GM18508 (cell line): ENCODE measurements at regions not wholly inside any gene's neighbourhood (a gene's known extent, or its start where the extent isn't known, plus 50 kb on each side); places are given as distances from the start of the nearest gene placed in this dataset.

Experiments used
- ATAC-seq: cut with Tn5 transposase; IDR thresholded peaks from one replicate; pipeline ENCODE4 v1.9.1; 2021; ENCODE audit warnings: moderate number of reproducible peaks; ENCODE audit not compliant: insufficient read depth, unreplicated experiment

- no peak for ATAC-seq
Measured at GRCh38 chr2:79368116-79368630, 144.7 kb upstream of the CTNNA2 start.

DNA sequence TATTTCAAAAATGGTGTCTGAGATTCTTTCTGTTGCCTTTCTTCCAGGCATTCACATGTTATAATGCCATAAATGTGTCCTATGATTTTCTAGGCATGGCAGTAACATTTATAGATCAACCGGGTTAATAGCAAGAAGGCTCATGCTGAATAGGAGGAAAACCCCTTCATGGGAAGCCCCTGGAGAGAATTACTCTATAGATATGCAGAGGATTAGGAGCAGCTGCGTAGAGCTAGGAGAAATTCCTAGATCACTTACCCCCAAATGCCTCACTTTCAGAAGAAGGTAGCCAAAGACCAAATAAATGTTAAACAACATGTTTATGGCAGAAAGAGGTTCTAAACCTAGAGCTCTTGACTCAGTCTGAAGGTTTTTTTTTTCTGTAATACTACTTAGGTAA is 153.4 kb upstream of the CTNNA2 start:
- no peak for ATAC-seq

GRCh38 chr2:79355569-79355968 is 157.3 kb upstream of the CTNNA2 start:
- no peak for ATAC-seq

GRCh38 chr2:79327460-79327859 is 167.9 kb upstream of the REG3A start:
- no peak for ATAC-seq

DNA sequence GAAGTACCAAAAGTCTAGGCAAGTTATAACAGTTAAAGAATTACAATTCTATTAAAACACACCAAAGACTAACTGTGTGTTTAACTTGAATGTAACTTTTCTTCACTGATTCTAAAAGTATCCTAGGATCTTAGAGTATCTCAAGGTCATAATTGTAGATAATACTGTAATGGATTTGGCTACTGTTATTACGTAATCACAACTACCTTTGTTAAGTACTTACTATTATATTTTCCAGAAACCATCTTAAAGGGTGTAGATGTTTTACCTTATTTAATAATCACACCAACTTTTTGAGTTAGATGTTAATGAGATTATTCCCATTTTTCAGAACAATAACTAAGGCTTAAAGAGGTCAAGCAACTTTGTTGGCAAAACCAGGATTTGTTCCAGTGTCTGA is 161.3 kb upstream of the REG3A start:
- no peak for ATAC-seq

DNA sequence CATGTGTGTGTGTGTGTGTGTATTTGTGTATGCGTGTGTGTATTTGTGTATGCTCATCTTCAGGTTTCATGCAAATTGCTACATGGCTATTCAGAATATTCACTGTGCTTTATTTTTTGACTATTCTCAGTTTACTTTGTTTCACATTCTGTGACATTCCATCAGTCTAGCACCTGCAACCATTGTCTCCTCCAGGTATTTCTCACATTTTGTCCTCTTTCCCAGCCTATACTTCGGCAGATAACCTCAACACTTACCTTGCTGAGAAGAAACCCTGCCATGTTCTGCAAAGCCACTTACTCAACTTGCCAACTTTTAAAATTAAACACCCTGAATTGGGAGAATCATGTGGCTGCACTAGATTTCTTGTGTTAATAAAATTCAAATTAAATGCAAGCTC is 135.4 kb upstream of the REG3A start:
- no peak for ATAC-seq

GRCh38 chr2:79292958-79293315 is 133.4 kb upstream of the REG3A start:
- no peak for ATAC-seq

DNA sequence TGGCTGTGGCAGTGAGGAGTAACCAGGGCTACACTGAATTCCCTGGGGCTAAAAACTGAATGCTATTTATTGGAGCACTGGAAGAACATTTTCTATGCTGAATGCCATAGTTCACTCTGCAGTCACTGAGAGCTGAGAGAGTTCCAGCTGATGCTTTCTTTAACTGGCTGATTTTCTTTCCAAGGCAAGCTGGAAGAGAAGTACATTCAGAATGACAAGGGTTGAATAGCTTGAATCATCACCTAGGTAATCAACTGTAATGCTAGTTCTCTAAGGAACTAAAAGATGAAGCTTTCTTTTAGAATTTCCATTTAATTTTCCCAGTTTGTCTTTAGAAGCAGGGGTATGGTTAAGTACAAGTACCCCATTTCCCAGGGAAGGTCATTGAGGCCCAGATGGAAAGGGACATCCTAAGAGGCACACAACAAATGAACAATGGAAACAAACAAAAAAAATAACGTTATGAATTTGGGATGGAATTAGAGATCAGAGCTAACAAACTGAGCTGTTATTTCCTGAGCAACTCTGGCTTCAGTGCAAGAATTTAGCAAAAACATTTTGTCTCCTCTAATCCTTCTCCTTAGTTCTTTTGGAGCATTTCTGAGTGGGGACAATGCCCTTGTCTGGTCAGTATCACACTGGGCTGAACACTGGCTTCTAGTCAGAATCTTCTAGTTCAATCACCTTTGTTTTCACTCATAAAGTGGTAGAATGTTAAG is 132.8 kb upstream of the REG3A start:
- no peak for ATAC-seq

DNA sequence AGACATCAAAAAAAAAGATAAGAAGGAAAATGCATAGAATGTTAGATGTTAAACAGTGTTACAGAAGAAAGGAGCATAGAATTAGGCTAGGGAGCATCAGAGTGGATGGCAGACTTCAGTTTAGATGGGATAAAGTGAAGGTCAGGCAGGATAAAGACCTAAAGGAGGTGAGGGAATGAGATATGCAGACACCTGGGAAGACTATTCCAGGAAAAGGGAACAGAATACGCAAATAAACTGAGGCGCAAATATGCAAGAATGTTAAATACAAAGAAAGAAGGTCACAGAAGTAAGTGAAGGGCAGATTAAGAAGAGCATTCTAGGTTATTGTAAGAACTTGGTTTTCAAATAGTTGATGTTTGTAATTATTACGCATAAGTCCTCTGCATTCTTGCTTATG is 116.3 kb upstream of the REG3A start:
- no peak for ATAC-seq

- ATAC-seq, result no peak
Measured at GRCh38 chr2:79275197-79275596, 115.6 kb upstream of the REG3A start.

DNA sequence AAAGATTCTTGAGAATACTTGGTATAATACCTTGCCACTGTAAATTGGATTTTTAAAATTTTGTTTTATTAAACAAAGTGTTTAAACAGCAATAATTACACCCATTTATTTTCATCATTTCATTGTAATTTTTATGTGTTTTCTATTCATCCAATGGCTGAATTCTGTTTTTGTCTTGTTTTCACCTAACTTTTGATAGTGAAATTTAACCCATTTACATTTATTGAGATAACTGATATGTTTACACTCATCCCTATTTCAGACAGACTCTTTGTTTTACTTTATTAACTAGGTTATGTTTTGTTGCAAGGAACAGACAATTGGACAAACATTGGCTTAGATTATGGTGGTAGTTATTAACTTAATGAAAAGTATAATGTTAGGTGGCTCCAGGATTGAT is 113.1 kb upstream of the REG3A start:
- no peak for ATAC-seq

GRCh38 chr2:79271456-79271855 is 111.9 kb upstream of the REG3A start:
- no peak for ATAC-seq

- ATAC-seq, result no peak
Measured at GRCh38 chr2:79260848-79261247, 101.3 kb upstream of the REG3A start.

DNA sequence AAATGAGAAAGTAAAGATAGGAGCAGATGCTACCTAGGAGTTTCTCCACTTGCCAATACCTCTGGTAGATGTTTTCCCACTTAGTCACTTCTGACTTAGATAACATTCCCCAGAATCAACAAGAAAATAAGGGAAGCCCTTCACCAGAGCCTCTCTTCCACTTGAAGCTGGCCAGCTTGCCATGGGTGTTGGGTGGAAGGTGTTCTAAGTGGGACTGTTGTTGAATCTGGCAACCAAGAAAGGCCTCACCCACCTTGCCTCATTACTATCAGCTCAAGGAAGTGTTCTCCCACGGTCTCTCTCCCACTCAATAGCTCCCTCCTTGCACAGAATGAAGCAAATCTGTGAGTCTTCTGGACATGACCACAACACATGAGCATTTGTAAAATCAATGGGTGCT is 100.4 kb upstream of the REG3A start:
- no peak for ATAC-seq

DNA sequence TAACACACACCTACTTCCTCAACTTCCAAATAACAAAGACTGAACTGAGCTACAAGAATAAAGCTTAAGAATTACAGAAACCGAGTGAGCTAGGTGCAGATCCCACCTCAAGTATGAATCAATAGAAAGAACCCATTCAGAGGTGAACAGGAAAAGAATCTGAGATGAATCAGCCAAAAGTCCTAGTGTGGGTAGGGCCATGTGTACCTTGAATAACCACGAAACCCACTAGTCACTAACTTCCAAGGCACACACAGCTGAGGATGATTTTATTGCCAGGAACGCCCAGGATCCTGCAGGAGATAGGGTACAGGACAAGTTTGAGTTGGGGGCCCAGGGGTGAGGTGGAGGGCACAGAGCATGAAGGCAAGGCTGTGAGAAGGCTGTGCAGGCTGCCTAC is 99.7 kb upstream of the REG3A start:
- no peak for ATAC-seq

- ATAC-seq, result no peak
Measured at GRCh38 chr2:79253243-79253774, 93.8 kb upstream of the REG3A start.

DNA sequence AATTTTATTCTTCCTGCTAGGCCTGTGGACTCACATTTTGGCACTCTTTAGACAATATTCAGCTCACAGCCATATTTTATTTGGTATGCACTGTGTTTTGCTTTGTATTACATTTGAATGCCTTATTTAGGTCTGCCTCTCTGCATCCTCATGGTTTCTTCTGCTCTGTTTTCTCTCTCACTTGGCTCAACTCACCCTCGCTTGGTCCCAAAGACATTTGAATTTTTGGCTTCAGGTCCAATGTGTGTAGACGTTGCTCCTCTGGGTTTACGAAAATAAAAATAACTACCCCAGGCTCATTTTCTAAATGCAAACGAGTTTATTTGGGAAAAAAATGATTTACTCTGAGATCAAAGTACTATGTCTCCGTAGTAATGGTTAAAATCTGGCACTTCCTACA is 91.1 kb upstream of the REG3A start:
- ATAC-seq, result no peak

GRCh38 chr2:79248776-79249175 is 89.2 kb upstream of the REG3A start:
- ATAC-seq, result no peak

GRCh38 chr2:79235135-79235534 is 75.6 kb upstream of the REG3A start:
- ATAC-seq, result no peak

DNA sequence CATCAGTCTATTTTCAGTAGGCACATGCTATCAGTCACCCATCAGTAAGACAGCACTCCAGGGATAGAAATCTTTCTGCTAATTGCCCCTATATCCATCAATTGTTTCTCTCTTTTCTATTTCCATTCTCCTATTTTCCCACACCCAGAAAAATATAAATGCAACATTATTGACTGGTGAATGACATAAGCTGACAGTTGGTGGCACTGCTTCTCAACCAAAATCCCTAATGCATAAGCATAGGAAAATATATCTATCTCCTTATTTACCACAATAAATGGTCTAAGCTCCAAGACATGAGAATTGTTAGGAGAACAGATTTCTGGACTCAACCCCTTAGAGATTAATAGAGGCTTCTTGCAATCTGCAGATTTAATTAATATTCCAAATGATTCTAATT is 64.0 kb upstream of the REG3A start:
- ATAC-seq, result no peak

- peak; percentile 86 for ATAC-seq
Measured at GRCh38 chr2:79219383-79219988, 59.9 kb upstream of the REG3A start.
